GM18870 (cell line): ENCODE measurements at regions not wholly inside any gene's neighbourhood (a gene's known extent, or its start where the extent isn't known, plus 50 kb on each side); places are given as distances from the start of the nearest gene placed in this dataset.
A peak's percentile ranks its signal among the peaks of the same experiment; 100 is the strongest.
"Not testable (repeated sequence)": the region's sequence is repeated elsewhere in the genome, so short reads cannot be mapped to it uniquely, and the experiment has no call there.

ENCODE experiments used
- ATAC-seq: cut with Tn5 transposase; IDR thresholded peaks from one replicate; pipeline ENCODE4 v1.9.1; 2021; ENCODE audit warnings: moderate library complexity; ENCODE audit not compliant: unreplicated experiment

- no peak for ATAC-seq
These were observed 157.3 kb upstream of the SPRED2 start for GRCh38 chr2:65589667-65590066.

- ATAC-seq: no peak
These were observed 155.4 kb upstream of the SPRED2 start for GRCh38 chr2:65587779-65588178.

- no peak for ATAC-seq
These were observed 154.1 kb upstream of the SPRED2 start for GRCh38 chr2:65586516-65586915.

DNA sequence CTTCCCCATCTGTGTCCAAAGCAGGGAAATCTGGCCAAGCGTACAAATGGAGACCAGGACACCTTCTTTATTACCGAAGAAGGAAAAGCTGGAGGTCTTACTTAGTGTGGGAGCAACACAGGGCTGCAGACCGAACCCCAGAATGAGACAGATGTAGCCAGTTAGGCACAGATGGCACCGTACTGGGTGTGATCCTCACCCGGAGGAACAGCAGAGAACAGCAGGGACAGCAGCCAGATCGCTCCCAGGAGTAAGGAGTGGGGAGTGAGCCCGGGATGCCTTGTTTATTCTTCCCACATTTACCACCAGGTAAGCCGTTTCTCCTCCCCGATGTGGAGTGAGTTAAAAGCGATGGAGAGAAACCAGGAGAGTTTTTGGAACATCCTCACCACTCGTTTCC is 150.7 kb upstream of the SPRED2 start:
- ATAC-seq: no peak

DNA sequence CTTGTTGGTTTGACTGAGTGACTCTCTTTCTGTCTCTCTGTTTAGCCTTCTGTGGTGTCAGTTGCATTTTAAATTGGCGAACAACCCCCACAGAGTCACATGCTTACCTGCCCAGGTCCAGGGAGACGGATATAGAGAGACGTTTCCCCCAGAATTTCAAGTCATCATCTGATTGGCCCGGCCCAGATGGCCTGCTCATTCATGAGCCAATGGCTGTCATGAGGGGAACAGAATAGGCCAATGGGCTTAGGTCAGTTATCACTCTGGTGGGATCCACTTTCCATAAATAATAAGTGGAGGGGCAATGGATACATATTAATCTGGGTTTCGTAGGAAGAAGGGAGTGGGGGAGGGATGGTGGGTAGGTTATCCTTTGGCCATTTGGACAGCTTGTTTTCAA is 150.0 kb upstream of the SPRED2 start:
- no peak for ATAC-seq

GRCh38 chr2:65580824-65581223 is 148.4 kb upstream of the SPRED2 start:
- ATAC-seq: no peak

DNA sequence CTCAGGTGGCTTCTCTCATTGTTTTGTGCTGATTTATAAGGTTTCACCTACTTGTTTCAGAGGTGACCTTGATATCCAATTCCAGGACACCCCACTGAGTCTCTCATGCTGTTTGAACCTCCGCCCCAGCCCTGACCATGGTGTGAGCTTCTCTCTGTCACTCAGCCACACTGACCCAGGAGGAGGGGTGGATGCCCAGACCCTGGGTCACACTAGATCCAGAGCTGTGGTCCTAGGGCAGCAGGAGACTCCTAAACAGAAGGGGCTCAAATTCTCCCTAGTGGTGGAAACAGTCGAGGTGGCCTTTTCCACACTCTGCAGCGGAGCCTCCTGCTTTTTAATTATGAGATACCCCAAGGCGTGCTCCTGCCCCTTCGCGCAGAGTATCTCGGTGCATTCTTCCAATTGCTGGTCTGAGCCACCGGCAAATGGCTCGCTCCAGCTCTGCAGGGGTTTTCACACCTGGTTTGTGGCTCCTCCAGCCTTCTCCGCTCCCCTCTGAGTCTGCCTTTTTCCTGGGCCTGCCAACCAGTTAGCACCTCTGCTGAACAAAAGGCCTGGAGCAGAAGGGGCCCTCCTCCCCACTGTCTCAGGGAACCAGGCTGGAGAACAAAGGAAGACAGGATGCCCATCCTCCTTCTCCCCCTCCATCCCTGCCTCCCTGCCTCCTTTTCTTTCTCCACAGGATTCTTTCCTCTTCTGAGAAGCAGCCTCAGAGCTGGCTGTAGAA is 147.3 kb upstream of the SPRED2 start:
- no peak for ATAC-seq

DNA sequence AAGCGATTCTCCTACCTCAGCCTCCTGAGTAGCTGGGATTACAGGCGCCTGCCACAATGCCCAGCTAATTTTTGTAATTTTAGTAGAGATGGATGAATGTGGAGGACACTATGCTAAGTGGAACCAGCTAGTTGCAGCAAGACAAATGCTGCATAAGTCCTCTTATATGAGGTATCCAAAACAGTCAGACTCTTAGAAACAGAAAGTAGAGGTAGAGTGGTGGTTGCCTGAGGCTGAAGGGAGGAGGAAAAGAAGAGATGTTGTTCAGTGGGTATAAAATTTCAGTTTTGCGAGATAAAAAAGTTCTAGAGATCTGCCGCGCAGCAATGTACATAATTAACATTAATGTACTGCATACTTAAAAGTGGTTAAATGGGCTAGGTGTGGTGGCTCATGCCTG is 145.3 kb upstream of the SPRED2 start:
- no peak for ATAC-seq

DNA sequence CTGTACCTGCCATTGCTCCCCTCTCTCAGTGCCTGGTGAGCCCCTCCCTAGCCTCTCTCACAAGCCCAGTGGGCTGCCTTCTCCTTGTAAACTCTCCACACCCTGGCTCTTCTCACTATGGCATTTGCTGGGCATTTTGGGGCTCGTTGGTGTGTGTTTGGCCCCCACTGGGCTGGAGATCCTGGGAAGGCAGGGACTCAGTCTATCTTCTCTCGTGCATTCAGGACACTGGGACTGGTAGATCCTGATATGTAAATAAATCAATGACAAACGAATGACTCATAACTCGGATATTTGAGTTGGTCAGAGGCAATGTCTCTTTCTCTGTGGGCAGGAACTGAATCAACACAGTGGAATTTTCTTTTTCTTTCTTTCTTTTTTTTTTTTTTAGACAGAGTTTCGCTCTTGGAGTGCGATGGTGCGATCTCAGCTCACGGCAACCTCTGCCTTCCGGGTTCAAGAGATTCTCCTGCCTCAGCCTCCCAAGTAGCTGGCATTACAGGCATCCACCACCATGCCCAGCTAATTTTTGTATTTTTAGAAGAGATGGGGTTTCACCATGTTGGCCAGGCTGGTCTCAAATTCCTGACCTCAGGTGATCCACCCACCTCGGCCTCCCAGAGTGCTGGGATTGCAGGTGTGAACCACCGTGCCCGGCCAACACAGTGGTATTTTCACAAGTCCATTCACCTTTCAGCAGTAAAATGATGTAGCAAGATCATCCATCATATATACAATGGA is 144.6 kb upstream of the SPRED2 start:
- no peak for ATAC-seq

- no peak for ATAC-seq
These were observed 143.9 kb upstream of the SPRED2 start for GRCh38 chr2:65576278-65576677.

DNA sequence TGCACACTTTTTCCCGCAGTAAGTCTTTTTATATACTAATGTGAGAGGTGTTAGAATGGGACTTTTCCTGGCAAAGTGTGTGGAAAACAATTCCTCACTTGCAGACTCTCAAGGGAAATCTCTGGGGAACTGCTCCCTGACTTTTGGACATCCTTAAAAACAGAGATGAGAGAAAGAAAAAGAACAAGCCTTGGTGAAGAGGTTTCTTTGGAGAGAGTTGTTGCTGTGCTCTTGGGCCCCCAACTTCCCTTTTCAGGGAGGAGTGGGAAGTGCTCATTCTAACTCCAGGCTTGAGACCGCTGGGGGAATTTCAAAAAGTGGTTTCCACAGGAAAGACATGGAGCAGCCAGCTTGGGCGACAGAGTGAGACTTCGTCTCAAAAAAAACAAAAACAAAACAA is 142.6 kb upstream of the SPRED2 start:
- ATAC-seq: no peak

DNA sequence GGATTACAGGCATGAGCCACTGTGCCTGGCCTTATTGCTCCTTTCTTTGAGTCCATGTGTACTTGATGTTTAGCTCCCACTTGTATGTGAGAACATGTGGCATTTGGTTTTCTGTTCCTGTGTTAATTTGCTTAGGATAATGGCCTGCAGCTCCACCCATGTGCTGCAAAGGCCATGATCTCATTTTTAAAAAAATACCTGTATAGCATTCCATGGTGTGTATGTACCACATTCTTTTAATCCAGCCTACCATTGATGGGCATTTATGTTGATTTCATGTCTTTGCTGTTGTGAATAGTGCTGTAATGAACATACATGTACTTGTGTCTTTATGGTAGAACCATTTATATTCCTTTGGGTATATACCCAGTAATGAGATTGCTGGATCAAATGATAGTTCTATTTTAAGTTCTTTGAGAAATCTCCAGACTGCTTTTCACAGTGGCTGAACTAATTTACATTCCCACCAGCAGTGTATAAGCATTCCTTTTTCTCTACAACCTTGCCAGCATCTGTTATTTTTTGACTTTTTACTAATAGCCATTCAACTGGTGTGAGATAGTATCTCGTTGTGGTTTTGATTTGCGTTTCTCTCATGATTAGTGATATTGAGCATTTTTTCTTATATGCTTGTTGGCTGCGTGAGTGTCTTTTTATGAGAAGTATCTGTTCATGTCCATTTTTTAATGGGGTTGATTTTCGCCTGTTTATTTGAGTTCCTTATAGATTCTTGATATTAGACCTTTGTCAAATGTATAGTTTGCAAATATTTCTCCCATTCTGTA is 136.4 kb upstream of the SPRED2 start:
- not testable (repeated sequence) for ATAC-seq

GRCh38 chr2:65566617-65567016 is 134.2 kb upstream of the SPRED2 start:
- ATAC-seq: no peak

GRCh38 chr2:65565681-65566080 is 133.3 kb upstream of the SPRED2 start:
- ATAC-seq: no peak

DNA sequence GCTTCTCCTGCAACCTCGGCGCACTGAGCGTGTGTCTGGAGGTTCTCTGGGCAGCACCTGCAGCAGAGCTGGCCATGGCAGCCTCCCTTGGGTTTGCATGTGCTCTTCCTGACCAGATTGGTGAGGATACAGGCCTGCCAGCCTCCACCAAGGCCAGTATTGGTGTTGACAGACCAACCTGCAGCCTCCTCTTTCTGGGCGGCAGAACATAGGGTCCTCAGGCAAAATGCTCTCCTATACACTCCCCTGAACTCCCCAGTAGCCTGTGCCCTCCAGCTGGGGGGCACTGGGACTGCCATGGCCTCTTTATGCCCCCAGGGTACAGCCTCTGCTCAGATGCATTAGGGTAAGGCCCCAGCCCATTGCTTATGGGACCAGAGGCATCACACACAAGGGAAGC is 131.9 kb upstream of the SPRED2 start:
- ATAC-seq: no peak

- no peak for ATAC-seq
These were observed 130.5 kb upstream of the SPRED2 start for GRCh38 chr2:65562890-65563289.

DNA sequence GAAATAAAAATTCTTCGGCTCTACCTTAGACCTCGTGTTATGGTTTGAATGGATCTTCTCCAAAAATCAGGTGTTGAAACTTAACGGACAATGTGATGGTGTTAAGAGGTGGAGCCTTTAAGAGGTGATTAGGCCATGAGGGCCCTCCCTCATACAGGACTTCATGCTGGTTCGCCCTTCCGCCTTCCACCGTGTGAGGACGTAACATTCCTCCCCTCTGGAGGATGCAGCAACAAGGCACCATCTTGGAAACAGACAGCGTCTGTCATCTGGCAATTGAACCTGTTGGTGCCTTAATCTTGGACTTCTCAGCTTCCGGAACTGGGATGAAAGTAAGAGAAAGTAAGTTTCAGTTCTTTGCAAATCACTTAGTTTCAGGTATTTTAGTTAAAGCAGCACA is 126.3 kb upstream of the SPRED2 start:
- no peak for ATAC-seq

- ATAC-seq: no peak
These were observed 125.5 kb upstream of the SPRED2 start for GRCh38 chr2:65557616-65558573.

GRCh38 chr2:65554765-65555591 is 122.6 kb upstream of the SPRED2 start:
- ATAC-seq: peak; percentile 62
